ENCODE measurements at regions not wholly inside any gene's neighbourhood (a gene's known extent, or its start where the extent isn't known, plus 50 kb on each side); places are given as distances from the start of the nearest gene placed in this dataset.

DNA sequence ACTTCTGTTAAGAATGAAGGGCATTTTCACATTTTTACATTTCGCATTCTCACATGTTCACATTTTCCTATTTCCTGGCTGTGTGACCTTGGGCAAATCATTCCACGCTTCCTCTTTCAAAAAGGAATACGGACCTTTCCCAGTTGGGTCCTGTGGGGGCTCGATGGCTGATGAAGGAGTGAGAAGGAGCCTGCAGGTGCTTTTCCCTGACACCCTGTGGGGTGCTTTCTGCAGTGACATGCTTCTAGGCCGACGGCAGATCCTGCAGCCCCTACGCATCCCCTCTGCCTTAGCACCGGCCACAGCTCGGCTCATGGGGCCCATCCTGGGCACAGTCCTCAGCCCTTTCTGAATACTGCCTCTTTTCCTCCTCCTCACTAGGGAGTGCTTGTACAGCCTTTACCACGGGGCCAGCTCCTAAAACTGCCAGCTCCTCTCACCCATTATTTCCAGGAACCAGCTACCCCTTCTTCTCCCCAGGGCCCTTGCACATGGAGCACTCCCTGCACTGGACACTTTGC is 91.0 kb downstream of the FOXL1 start:
- TF ChIP-seq, protein P1, sequence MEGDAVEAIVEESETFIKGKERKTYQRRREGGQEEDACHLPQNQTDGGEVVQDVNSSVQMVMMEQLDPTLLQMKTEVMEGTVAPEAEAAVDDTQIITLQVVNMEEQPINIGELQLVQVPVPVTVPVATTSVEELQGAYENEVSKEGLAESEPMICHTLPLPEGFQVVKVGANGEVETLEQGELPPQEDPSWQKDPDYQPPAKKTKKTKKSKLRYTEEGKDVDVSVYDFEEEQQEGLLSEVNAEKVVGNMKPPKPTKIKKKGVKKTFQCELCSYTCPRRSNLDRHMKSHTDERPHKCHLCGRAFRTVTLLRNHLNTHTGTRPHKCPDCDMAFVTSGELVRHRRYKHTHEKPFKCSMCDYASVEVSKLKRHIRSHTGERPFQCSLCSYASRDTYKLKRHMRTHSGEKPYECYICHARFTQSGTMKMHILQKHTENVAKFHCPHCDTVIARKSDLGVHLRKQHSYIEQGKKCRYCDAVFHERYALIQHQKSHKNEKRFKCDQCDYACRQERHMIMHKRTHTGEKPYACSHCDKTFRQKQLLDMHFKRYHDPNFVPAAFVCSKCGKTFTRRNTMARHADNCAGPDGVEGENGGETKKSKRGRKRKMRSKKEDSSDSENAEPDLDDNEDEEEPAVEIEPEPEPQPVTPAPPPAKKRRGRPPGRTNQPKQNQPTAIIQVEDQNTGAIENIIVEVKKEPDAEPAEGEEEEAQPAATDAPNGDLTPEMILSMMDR (IDR thresholded peaks at IDR 0.05; ENCODE audit: borderline replicate concordance, extremely low read depth, low read length, poor library complexity, severe bottlenecking), result no peak
- no peak for TF ChIP-seq EZH2 (IDR thresholded peaks at IDR 0.05; ENCODE audit: borderline replicate concordance, low read depth, low read length, severe bottlenecking)
